ENCODE measurements at regions not wholly inside any gene's neighbourhood (a gene's known extent, or its start where the extent isn't known, plus 50 kb on each side); places are given as distances from the start of the nearest gene placed in this dataset.

GRCh38 chr2:8624855-8625398, 56.9 kb upstream of the ID2 start:
- Mint-ChIP-seq H3K27ac (no peak overlapping the region), H3K36me3 (ENCODE audit: low read depth) (no peaks in the 10 kb centered on the region), H3K4me1 (ENCODE audit: low read depth) (no peaks in the 10 kb centered on the region), H3K27me3 (ENCODE audit: insufficient read depth) (peaks cover 15% of the 10 kb centered on the region), H3K9me3 (no peaks in the 10 kb centered on the region), H3K4me3 (no peak overlapping the region)
- TF ChIP-seq CTCF (IDR thresholded peaks at IDR 0.05), result no peak
- no peak for DNase-seq

GRCh38 chr2:8625399-8626300, 56.2 kb upstream of the ID2 start:
- Mint-ChIP-seq H3K27ac (no peak overlapping the region), H3K4me3 (no peak overlapping the region), H3K9me3 (no peaks in the 10 kb centered on the region), H3K27me3 (ENCODE audit: insufficient read depth) (peaks cover 13% of the 10 kb centered on the region), H3K4me1 (ENCODE audit: low read depth) (no peaks in the 10 kb centered on the region), H3K36me3 (ENCODE audit: low read depth) (no peaks in the 10 kb centered on the region)
- DNase-seq, result no peak
- TF ChIP-seq CTCF (IDR thresholded peaks at IDR 0.05), result no peak

DNA sequence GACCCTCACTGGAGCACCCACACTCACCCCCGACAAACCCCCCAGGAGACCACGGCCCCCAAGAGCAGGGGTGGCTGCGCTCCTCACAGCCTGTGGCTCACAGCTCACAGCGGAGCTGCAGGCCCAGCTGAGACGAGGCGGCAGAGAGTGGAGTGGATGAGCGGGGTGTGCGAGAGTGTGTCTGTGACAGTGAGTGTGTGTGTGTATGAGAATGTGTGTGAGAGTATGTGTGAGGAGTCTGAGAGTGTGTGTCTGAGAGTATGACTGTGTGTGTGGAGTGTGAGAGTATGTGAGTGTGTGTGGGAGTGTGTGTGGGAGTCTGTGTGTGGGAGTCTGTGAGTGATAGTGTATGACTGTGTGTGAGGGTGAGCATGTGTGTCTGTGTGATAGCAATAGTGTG, 55.3 kb upstream of the ID2 start:
- Mint-ChIP-seq H3K27me3 (ENCODE audit: insufficient read depth) (peaks cover 9% of the 10 kb centered on the region), H3K27ac (no peak overlapping the region)

DNA sequence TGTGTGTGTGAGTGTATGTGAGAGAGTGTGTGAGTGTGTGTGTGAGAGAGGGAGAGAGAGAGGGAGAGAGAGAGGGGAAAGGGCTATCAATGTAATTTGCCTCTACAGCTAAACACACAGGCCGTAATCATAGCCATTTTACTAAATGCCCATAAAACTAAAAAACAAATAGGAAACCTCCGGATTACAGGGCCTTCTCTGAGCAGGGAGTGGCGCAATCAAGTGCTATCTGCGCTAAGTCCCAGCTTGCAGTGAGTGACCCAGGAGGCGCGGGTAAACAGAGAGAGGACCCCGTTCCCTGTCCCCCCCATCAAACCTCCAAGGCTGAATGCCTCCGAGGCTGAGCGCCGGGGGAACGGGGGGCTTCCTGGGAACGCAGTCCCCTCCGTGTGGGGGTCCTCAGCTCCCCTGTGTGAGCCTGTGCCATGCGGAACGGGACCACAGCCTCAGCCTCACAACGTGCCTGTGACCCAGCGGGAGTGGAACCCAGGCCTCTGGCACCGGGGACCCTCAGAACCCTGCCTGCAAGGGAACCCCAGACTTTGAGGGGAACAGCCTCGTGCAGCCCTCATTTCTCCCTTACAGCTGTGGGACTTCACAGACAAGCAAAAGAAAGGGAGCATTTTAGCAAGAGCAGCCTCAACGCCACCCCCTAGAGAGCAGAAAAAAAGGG, 54.7 kb upstream of the ID2 start:
- Mint-ChIP-seq H3K9me3 (no peaks in the 10 kb centered on the region), H3K4me3 (no peak overlapping the region), H3K4me1 (ENCODE audit: low read depth) (no peaks in the 10 kb centered on the region), H3K27me3 (ENCODE audit: insufficient read depth) (peaks cover 9% of the 10 kb centered on the region), H3K36me3 (ENCODE audit: low read depth) (no peaks in the 10 kb centered on the region), H3K27ac (no peak overlapping the region)
- TF ChIP-seq CTCF (IDR thresholded peaks at IDR 0.05), result no peak
- no peak for DNase-seq

More for the DNA sequence above, 55.3 kb upstream of the ID2 start:
- Mint-ChIP-seq H3K4me1 (ENCODE audit: low read depth) (no peaks in the 10 kb centered on the region), H3K9me3 (no peaks in the 10 kb centered on the region), H3K36me3 (ENCODE audit: low read depth) (no peaks in the 10 kb centered on the region), H3K4me3 (no peak overlapping the region)
- TF ChIP-seq CTCF (IDR thresholded peaks at IDR 0.05), result no peak
- no peak for DNase-seq

DNA sequence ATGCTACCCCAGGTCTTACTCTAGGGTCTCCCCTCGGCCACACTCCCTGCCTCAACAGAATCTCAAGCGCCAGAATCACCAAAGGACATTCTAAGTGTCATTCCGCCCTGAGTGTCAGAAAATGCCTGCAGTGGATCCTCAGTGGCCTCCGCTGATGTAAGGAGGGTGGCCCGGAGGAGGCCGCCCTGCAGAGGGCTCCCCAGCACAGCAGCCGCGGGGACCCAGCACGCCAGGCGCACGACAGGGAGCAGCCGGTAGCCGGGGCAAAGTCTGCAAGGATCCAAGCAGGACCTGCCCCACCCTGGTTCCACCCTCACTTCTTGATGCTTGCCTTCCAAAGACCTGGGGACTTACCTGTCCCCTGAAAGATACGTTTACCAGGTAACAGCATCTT, 54.2 kb upstream of the ID2 start:
- H3K9me3 Mint-ChIP-seq, result no peaks in the 10 kb centered on the region
- peaks cover 6% of the 10 kb centered on the region for H3K27me3 Mint-ChIP-seq (ENCODE audit: insufficient read depth)
- no peak for DNase-seq
- peaks cover 1% of the 10 kb centered on the region for H3K4me1 Mint-ChIP-seq (ENCODE audit: low read depth)
- no peak overlapping the region for H3K4me3 Mint-ChIP-seq
- no peak for TF ChIP-seq CTCF (IDR thresholded peaks at IDR 0.05)
- no peak overlapping the region for H3K27ac Mint-ChIP-seq
- no peaks in the 10 kb centered on the region for H3K36me3 Mint-ChIP-seq (ENCODE audit: low read depth)

Measured in HFFc6 (cell line).